ENCODE measurements at regions not wholly inside any gene's neighbourhood (a gene's known extent, or its start where the extent isn't known, plus 50 kb on each side); places are given as distances from the start of the nearest gene placed in this dataset.
"Not testable (repeated sequence)": the region's sequence is repeated elsewhere in the genome, so short reads cannot be mapped to it uniquely, and the experiment has no call there.

- TF ChIP-seq CTCF (conservative IDR thresholded peaks at IDR 0.05) (no peak), EZH2 (IDR thresholded peaks at IDR 0.05; ENCODE audit: low read depth) (no peak)
Observed at GRCh38 chr7:9523579-9523978, 1090.2 kb downstream of the NXPH1 start.

GRCh38 chr7:9552431-9552830, 1119.0 kb downstream of the NXPH1 start:
- H3K36me3 ChIP-seq (ENCODE audit: low read depth); H3F3A ChIP-seq (ENCODE audit: insufficient read depth, low read depth); POLR2A ChIA-PET (ENCODE audit: unreplicated experiment); H3K27ac ChIP-seq; H3K79me2 ChIP-seq (ENCODE audit: low read depth); H3K4me1 ChIP-seq (replicated peaks; ENCODE audit: insufficient read depth); H3K4me3 ChIP-seq; H3K4me2 ChIP-seq; CTCF ChIA-PET; H2AFZ ChIP-seq; H3K9me2 ChIP-seq (ENCODE audit: insufficient read depth); H4K20me1 ChIP-seq (ENCODE audit: insufficient read depth); H3K27me3 ChIP-seq (ENCODE audit: insufficient read depth, low read depth); BruUV-seq (replicated peaks); H3K9me3 ChIP-seq (ENCODE audit: insufficient read depth, low read depth); intact Hi-C loops (cut with micrococcal nuclease; ENCODE audit: unreplicated experiment): not testable (repeated sequence)
- DNase-seq: peak; percentile 32 to 64

More at GRCh38 chr7:9523579-9523978, 1090.2 kb downstream of the NXPH1 start:
- CTCF ChIA-PET: no interaction called here
- no TSS peak for BruUV-seq (replicated peaks)
- no peaks in the 10 kb centered on the region for H4K20me1 ChIP-seq (ENCODE audit: insufficient read depth)
- no peaks in the 10 kb centered on the region for H3K79me2 ChIP-seq (ENCODE audit: low read depth)
- intact Hi-C loops (cut with micrococcal nuclease; ENCODE audit: unreplicated experiment): no loop called here
- no peaks in the 10 kb centered on the region for H3K36me3 ChIP-seq (ENCODE audit: low read depth)
- H3F3A ChIP-seq (ENCODE audit: insufficient read depth, low read depth): no peaks in the 10 kb centered on the region
- no peaks in the 10 kb centered on the region for H3K9me2 ChIP-seq (ENCODE audit: insufficient read depth)
- no peak overlapping the region for H3K27ac ChIP-seq
- H3K4me2 ChIP-seq: no peak overlapping the region
- H3K4me3 ChIP-seq: no peak overlapping the region
- no peaks in the 10 kb centered on the region for H3K9me3 ChIP-seq (ENCODE audit: insufficient read depth, low read depth)
- no peaks in the 10 kb centered on the region for H3K4me1 ChIP-seq (replicated peaks; ENCODE audit: insufficient read depth)
- no peak overlapping the region for H2AFZ ChIP-seq
- no peaks in the 10 kb centered on the region for H3K27me3 ChIP-seq (ENCODE audit: insufficient read depth, low read depth)
- POLR2A ChIA-PET (ENCODE audit: unreplicated experiment): no interaction called here
- DNase-seq: no peak

GRCh38 chr7:9557853-9558252, 1124.4 kb downstream of the NXPH1 start:
- Histone ChIP-seq H3F3A (ENCODE audit: insufficient read depth, low read depth) (no peaks in the 10 kb centered on the region), H3K79me2 (ENCODE audit: low read depth) (no peaks in the 10 kb centered on the region), H4K20me1 (ENCODE audit: insufficient read depth) (no peaks in the 10 kb centered on the region), H3K36me3 (ENCODE audit: low read depth) (no peaks in the 10 kb centered on the region), H3K27ac (no peak overlapping the region), H2AFZ (no peak overlapping the region), H3K4me3 (no peak overlapping the region), H3K9me3 (ENCODE audit: insufficient read depth, low read depth) (no peaks in the 10 kb centered on the region), H3K4me2 (no peak overlapping the region), H3K27me3 (ENCODE audit: insufficient read depth, low read depth) (no peaks in the 10 kb centered on the region), H3K9me2 (ENCODE audit: insufficient read depth) (peaks cover 7% of the 10 kb centered on the region; the same call in 1 of the 2 replicates), H3K4me1 (replicated peaks; ENCODE audit: insufficient read depth) (no peaks in the 10 kb centered on the region)
- no TSS peak for BruUV-seq (replicated peaks)
- ChIA-PET CTCF (no interaction called here), POLR2A (ENCODE audit: unreplicated experiment) (no interaction called here)
- intact Hi-C loops (cut with micrococcal nuclease; ENCODE audit: unreplicated experiment): no loop called here
- TF ChIP-seq CTCF (conservative IDR thresholded peaks at IDR 0.05) (no peak), EZH2 (IDR thresholded peaks at IDR 0.05; ENCODE audit: low read depth) (no peak)
- DNase-seq: no peak

- H3K79me2 ChIP-seq (ENCODE audit: low read depth): no peaks in the 10 kb centered on the region
- CTCF ChIA-PET: no interaction called here
- H3K9me3 ChIP-seq (ENCODE audit: insufficient read depth, low read depth): no peaks in the 10 kb centered on the region
- intact Hi-C loops (cut with micrococcal nuclease; ENCODE audit: unreplicated experiment): no loop called here
- POLR2A ChIA-PET (ENCODE audit: unreplicated experiment): no interaction called here
- no peak overlapping the region for H2AFZ ChIP-seq
- no peak for TF ChIP-seq CTCF (conservative IDR thresholded peaks at IDR 0.05)
- no peak for TF ChIP-seq EZH2 (IDR thresholded peaks at IDR 0.05; ENCODE audit: low read depth)
- no peaks in the 10 kb centered on the region for H3K9me2 ChIP-seq (ENCODE audit: insufficient read depth)
- BruUV-seq (replicated peaks): no TSS peak
- no peaks in the 10 kb centered on the region for H3F3A ChIP-seq (ENCODE audit: insufficient read depth, low read depth)
- no peaks in the 10 kb centered on the region for H3K27me3 ChIP-seq (ENCODE audit: insufficient read depth, low read depth)
- H3K4me3 ChIP-seq: no peak overlapping the region
- no peak overlapping the region for H3K4me2 ChIP-seq
- H3K36me3 ChIP-seq (ENCODE audit: low read depth): no peaks in the 10 kb centered on the region
- no peaks in the 10 kb centered on the region for H4K20me1 ChIP-seq (ENCODE audit: insufficient read depth)
- no peaks in the 10 kb centered on the region for H3K4me1 ChIP-seq (replicated peaks; ENCODE audit: insufficient read depth)
- H3K27ac ChIP-seq: no peak overlapping the region
- DNase-seq: no peak
Observed at GRCh38 chr7:9575716-9576115, 1142.3 kb downstream of the NXPH1 start.
